Activated CD4-positive, alpha-beta T cell treated with anti-CD3 and anti-CD28 coated beads, Interleukin-2, Interleukin-4, amounts not matched to agents 100 ng/mL and 50 ng/mL, durations not matched to agents 16 hours and 8 hours (primary cell): ENCODE measurements at regions not wholly inside any gene's neighbourhood (a gene's known extent, or its start where the extent isn't known, plus 50 kb on each side); places are given as distances from the start of the nearest gene placed in this dataset.
"Not testable (repeated sequence)": the region's sequence is repeated elsewhere in the genome, so short reads cannot be mapped to it uniquely, and the experiment has no call there.

Source experiments
- DNase-seq: peaks from one replicate; pipeline ENCODE4 v3.0.0-alpha.2; 2020; ENCODE audit warnings: low spot score

GRCh38 chr12:70070494-70071007 is 172.7 kb upstream of the CNOT2 start:
- no peak for DNase-seq

- no peak for DNase-seq
These were observed 168.7 kb upstream of the CNOT2 start for GRCh38 chr12:70074510-70074909.

- no peak for DNase-seq
These were observed 165.8 kb upstream of the CNOT2 start for GRCh38 chr12:70077441-70077840.

- DNase-seq = no peak
These were observed 165.1 kb upstream of the CNOT2 start for GRCh38 chr12:70078161-70078560.

DNA sequence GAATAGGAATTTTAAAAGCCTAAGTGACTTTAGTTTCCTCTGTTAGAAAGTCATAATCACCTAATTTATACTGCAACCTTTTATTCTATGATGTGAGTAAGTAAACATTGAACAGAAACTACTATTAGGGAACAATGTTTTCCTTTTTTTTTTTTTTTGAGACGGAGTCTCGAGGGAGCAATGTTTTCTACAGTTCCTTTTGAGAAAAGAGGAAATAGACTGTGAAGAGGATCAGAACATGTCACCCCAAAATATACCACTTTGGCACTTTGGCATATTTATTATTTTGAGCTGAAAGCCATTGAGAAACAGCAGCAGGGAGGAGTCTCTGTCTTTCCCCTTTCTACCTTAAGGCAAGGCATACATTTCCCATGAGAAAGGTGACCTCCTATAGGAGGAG is 162.7 kb upstream of the CNOT2 start:
- no peak for DNase-seq

GRCh38 chr12:70082997-70083676 is 160.1 kb upstream of the CNOT2 start:
- no peak for DNase-seq

DNA sequence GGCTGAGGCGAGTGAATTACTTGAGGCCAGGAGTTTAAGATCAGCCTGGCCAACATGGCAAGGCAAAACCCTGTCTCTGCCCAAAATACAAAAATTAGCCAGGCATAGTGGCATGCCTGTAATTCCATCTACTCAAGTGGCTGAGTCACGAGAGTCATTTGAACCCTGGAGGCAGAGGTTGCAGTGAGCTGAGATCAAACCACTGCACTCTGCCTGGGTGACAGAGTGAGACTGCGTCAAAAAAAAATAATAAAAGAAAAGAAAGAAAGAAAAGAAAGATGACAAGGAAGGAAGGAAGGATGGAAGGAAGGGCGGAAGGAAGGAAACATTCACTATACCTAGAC is 159.6 kb upstream of the CNOT2 start:
- no peak for DNase-seq

- not testable (repeated sequence) for DNase-seq
These were observed 156.9 kb upstream of the CNOT2 start for GRCh38 chr12:70086372-70086771.

DNA sequence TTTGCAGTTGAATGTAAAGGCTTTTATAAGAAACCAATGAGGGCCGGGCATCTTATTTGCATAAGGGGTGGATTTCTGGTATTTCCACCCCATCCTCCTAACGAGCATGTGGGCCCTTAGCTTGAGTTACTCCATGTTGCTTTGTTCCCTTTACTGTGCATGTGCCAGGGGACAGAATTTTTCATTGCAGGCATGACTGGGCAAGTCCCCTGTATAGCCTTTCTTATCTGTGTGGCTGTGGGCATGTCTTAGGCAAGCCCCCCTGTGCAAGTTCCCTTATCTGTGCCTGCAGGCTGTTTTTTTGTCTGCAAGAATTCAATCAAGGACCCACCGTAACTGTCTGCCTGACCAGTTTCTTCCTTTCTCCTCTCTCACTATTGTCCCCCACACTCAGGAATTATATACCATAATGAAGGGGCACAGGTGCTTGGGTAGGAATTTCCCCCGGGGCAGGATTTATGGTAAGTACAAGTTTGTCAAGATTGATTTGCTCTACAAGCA is 152.2 kb upstream of the CNOT2 start:
- DNase-seq = no peak

GRCh38 chr12:70094467-70094866 is 148.8 kb upstream of the CNOT2 start:
- no peak for DNase-seq

DNA sequence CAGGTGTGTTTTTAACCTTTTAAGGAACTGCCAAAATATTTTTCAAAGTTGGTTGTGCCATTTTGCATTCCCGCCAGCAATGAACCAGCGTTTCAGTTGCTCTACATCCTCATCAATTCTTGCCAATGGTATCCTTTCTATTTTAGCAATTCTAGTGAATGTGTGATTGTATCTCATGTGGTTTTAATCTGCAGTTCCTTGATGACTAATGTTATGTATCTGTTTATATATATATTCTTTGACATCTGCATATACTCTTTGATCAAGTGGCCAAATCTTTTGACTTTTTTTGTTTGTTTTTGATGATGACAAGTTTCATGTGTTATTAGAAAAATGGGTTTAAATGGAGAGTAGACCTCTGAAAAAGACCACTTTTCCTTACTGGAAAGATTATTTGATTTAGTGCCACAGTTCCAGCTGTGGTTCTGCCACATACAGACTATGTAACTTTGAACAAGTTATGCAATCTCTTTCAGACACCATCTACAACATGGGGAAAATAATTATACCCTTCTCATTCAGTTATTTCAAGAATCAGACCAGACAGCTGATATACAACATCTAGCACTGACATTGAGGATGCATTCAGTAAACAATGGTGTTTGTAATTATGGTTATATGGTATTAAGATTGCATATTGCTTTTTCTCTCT is 146.3 kb upstream of the CNOT2 start:
- DNase-seq = no peak

DNA sequence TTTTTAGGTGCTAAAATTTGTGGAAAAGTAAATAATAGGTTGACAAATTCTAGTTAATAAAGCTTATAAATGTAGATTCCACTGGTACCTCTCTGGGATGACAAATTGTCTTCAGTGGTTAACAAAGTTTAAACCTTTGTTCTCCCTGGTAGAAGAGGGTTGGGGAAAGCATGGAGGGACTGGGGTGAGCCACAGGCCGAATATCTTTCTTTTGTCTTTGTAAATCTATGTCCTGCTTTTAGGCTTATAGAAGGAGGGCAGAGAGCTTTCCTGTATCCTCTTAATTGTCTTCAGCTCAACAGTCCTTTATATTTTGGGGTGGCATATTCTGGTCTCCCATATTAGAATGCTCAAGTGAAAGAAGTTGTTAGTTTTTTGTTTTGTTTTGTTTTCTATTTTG is 142.2 kb upstream of the CNOT2 start:
- no peak for DNase-seq

DNA sequence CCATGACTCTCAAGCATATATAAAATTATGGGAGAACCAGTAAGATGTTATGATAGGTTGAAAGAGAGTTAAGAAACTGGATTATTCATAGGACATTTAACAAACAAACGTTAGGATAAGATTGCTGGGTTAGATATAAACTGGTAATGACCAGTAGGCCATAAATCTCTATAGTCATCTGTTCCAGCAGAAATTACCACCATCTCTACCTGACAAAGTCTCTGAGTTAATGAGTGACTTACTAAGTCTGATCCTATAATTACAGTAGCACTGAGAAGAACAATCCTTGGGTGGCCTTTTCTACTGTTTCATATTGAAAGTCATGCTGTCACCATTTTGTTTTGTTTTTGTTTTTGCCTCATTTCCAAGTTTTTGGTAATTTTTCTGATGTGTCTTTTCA is 136.9 kb upstream of the CNOT2 start:
- no peak for DNase-seq

GRCh38 chr12:70110085-70110484 is 133.1 kb upstream of the CNOT2 start:
- no peak for DNase-seq

GRCh38 chr12:70117670-70118069 is 125.6 kb upstream of the CNOT2 start:
- no peak for DNase-seq

GRCh38 chr12:70120970-70121369 is 122.3 kb upstream of the CNOT2 start:
- no peak for DNase-seq

DNA sequence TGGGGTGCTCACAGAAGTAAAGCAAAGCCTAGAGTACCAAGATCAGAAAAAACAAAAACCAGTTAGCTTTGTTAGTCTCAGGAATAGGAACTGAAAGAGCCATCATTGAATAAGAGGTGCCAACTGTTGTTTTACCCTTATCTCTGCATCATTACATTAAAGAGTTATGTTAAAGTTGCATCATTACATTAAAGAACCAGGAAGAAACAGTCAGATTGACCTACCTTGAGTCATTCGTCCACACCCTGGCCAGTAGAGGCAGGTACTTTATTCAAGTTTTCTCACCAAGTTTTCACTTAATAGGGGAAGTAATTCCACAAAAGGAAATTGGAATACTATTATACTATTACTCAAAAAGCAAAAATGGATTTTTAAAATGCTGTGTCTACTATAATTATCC is 121.7 kb upstream of the CNOT2 start:
- no peak for DNase-seq

DNA sequence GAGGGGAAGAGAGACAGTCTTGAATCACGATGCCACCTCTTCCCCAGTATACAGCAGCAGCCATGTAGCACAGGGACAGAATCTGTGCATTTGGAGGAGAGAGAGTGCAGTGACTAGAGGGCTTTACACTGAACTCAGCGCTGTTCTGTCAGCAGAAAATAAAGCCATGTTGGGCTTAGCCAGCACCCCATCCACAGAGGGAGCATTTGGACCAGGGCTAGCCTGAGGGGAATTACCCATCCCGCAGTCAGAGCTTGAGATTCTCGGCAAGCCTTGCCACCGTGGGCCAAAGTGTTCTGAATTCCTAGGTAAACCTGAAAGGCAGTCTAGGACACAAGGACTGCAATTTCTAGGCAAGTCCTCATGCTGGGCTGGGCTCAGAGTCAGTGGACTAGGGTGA is 120.4 kb upstream of the CNOT2 start:
- DNase-seq = no peak

DNA sequence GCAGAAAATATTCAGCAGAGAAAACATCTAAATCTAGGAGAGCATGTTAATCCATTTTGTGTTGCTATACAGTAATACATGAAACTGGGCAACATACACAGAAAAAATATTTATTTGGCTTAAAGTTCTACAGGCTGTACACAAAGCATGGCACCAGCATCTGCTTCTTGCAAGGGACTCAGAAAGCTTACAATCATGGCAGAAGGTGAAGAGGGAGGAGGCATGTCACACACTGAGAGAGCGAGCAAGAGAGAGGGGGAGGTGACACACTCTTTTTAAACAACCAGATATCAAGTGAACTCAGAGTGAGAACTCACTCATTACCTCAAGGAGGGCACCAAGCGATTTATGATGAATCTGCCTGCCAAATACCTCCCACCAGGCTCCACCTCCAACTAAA is 94.2 kb upstream of the CNOT2 start:
- no peak for DNase-seq

DNA sequence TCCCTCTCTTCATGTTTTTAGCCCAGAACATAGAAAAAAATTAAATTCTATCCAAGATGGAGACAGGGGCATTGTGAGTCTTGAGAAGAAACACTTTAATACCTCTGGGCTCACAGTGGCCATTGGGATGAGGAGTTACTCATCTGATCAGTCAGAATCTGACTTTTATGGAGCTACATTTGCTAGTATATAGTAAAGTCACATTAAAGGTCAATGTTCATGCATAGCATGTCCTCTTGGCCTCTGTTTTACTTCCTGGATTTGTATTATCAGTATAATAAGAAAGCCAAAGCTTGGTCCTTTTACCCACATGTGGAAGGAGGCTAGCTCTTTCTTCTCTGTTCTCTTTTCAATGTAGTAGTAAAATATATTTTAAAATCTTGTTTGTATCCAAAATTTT is 93.6 kb upstream of the CNOT2 start:
- no peak for DNase-seq

- DNase-seq = no peak
These were observed 93.0 kb upstream of the CNOT2 start for GRCh38 chr12:70150230-70150629.

DNA sequence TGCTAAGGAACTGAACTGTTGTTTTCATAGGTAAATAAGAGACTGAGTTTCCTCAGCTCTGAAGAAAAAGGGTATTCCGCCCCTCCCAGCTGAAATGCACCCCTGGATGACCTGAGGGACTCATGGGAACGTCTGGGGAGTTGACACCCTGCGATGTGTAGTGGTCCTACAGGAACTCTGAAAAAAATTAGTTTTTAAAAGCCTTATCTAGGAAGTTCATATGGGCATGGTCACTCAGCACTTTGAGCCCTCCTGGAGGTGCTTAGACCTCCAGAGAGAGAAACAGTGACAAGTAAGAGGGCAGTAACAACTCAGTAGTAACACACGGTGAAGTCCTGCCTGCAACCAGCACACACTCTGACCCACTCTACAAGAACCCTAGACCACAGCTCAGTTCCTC is 91.2 kb upstream of the CNOT2 start:
- no peak for DNase-seq

DNA sequence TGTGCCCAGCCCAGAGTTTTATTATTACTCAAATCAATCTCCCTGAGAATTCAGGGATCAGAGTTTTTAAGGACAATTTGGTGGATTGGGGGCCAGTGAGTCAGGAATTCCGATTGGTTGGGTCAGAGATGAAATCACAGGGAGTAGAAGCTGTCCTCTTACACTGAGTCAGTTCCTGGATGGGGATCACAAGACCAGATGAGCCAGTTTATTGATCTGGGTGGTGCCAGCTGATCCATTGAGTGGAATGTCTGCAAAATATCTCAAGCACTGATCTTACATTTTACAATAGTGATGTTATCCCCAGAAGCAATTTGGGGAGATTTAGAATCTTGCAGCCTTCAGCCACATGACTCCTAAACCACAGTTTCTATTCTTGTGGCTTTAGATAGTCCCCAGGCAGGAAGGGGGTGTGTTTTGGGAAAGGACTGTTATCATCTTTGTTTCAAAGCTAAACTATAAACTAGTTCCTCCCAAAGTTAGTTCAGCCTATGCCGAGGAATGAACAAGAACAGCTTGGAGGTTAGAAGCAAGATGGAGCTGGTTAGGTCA is 89.1 kb upstream of the CNOT2 start:
- DNase-seq = no peak
